Stimulated activated CD4-positive, alpha-beta T cell treated with anti-CD3 and anti-CD28 coated beads, Interleukin-2, amount 100 ng/mL, for 48 hours (primary cell): ENCODE measurements at regions not wholly inside any gene's neighbourhood (a gene's known extent, or its start where the extent isn't known, plus 50 kb on each side); places are given as distances from the start of the nearest gene placed in this dataset.
"Not testable (repeated sequence)": the region's sequence is repeated elsewhere in the genome, so short reads cannot be mapped to it uniquely, and the experiment has no call there.

Experiments used
- DNase-seq, 2 donors: peaks; one replicate each; pipeline ENCODE4 v3.0.0-alpha.2; 2020

- DNase-seq = not testable (repeated sequence)
These were observed 252.9 kb upstream of the SGCG start for GRCh38 chr13:22927845-22928244.

- DNase-seq = no peak
These were observed 251.2 kb upstream of the SGCG start for GRCh38 chr13:22929381-22930126.

- DNase-seq = no peak
These were observed 249.2 kb upstream of the SGCG start for GRCh38 chr13:22931576-22931975.

- not testable (repeated sequence) for DNase-seq
These were observed 248.0 kb upstream of the SGCG start for GRCh38 chr13:22932632-22933412.

GRCh38 chr13:22933571-22934181, 247.1 kb upstream of the SGCG start:
- no peak for DNase-seq

GRCh38 chr13:22934744-22935523, 245.8 kb upstream of the SGCG start:
- no peak for DNase-seq

GRCh38 chr13:22936228-22936627, 244.6 kb upstream of the SGCG start:
- no peak for DNase-seq

GRCh38 chr13:22937241-22937640, 243.5 kb upstream of the SGCG start:
- DNase-seq = no peak

- DNase-seq = no peak
These were observed 242.8 kb upstream of the SGCG start for GRCh38 chr13:22937953-22938352.

- no peak for DNase-seq
These were observed 242.2 kb upstream of the SGCG start for GRCh38 chr13:22938576-22938975.

GRCh38 chr13:22939157-22939556, 241.6 kb upstream of the SGCG start:
- DNase-seq = no peak

- DNase-seq = no peak
These were observed 240.6 kb upstream of the SGCG start for GRCh38 chr13:22940090-22940710.

GRCh38 chr13:22940736-22941135, 240.0 kb upstream of the SGCG start:
- DNase-seq = no peak

- not testable (repeated sequence) for DNase-seq
These were observed 239.3 kb upstream of the SGCG start for GRCh38 chr13:22941495-22941894.

GRCh38 chr13:22942831-22943230, 237.9 kb upstream of the SGCG start:
- DNase-seq = not testable (repeated sequence)

GRCh38 chr13:22944378-22944777, 236.4 kb upstream of the SGCG start:
- no peak for DNase-seq

- DNase-seq = no peak
These were observed 235.2 kb upstream of the SGCG start for GRCh38 chr13:22945321-22946226.

GRCh38 chr13:22948421-22948820, 232.4 kb upstream of the SGCG start:
- DNase-seq = no peak

- DNase-seq = not testable (repeated sequence)
These were observed 228.8 kb upstream of the SGCG start for GRCh38 chr13:22952018-22952417.

- DNase-seq = not testable (repeated sequence)
These were observed 225.6 kb upstream of the SGCG start for GRCh38 chr13:22955147-22955546.

GRCh38 chr13:22956456-22957115, 224.2 kb upstream of the SGCG start:
- not testable (repeated sequence) for DNase-seq
